MCF 10A (cell line): ENCODE measurements at regions not wholly inside any gene's neighbourhood (a gene's known extent, or its start where the extent isn't known, plus 50 kb on each side); places are given as distances from the start of the nearest gene placed in this dataset.

Experiments
- BruUV-seq: library from RNA; stranded (reverse); fragments of 400-500 nt; replicated peaks from 2 replicates; lab custom pipeline; 2021; lab: Mats Ljungman, UMichigan
- CTCF ChIA-PET: fragments of 300-600 bp; sonication (Branson Sonifier 250); formaldehyde crosslinking; extraction: SDS; loops from one replicate; lab custom pipeline; 2021; ENCODE audit warnings: antibody characterized with exemption, inconsistent platforms; lab: Yijun Ruan, JAX
- POLR2A ChIA-PET: fragments of 300-600, 350-650 bp; sonication (Branson Sonifier 250); formaldehyde crosslinking; extraction: SDS; loops from one replicate; lab custom pipeline; 2020; ENCODE audit warnings: antibody characterized with exemption, inconsistent platforms; lab: Yijun Ruan, JAX
- DNase-seq: peaks from one replicate; pipeline ENCODE4 v3.0.0-alpha.2; 2018; ENCODE audit not compliant: unreplicated experiment
- H3K27ac Mint-ChIP-seq: one replicate; pipeline ENCODE4 v1.8.0; 2022; ENCODE audit warnings: mild to moderate bottlenecking, low read depth, mixed read lengths; ENCODE audit not compliant: unreplicated experiment
- H3K27me3 Mint-ChIP-seq: one replicate; pipeline ENCODE4 v1.8.0; 2022; ENCODE audit warnings: mixed read lengths; ENCODE audit not compliant: insufficient read depth, unreplicated experiment
- H3K36me3 Mint-ChIP-seq: one replicate; pipeline ENCODE4 v1.8.0; 2022; ENCODE audit warnings: mild to moderate bottlenecking, moderate library complexity, mixed read lengths; ENCODE audit not compliant: insufficient read depth, unreplicated experiment
- H3K4me1 Mint-ChIP-seq: one replicate; pipeline ENCODE4 v1.8.0; 2022; ENCODE audit warnings: mixed read lengths; ENCODE audit not compliant: insufficient read depth, unreplicated experiment
- H3K4me3 Mint-ChIP-seq: one replicate; pipeline ENCODE4 v1.8.0; 2022; ENCODE audit warnings: mild to moderate bottlenecking, moderate library complexity, mixed read lengths; ENCODE audit not compliant: unreplicated experiment
- H3K9me3 Mint-ChIP-seq: one replicate; pipeline ENCODE4 v1.8.0; 2022; ENCODE audit warnings: mixed read lengths; ENCODE audit not compliant: unreplicated experiment
- CTCF ChIP-seq: fragments of 200-600 bp; IDR thresholded peaks from one replicate; pipeline ENCODE4 v1.8.0; 2022; ENCODE audit warnings: antibody characterized with exemption, mild to moderate bottlenecking; ENCODE audit not compliant: unreplicated experiment
- intact Hi-C: fragments of 100-400 bp; cut with micrococcal nuclease; formaldehyde crosslinking; loops from 2 replicates; pipeline ENCODE4 v1.14.1; 2022

- H3K27ac Mint-ChIP-seq: no peak overlapping the region
- no peak for TF ChIP-seq CTCF
- DNase-seq: no peak
- H3K36me3 Mint-ChIP-seq: no peaks in the 10 kb centered on the region
- ChIA-PET CTCF (interaction anchor here (0.6 to 0.7 kb wide), 2 partner anchors 183 to 450 kb away, joined by 3 read pairs; no protein-coding TSS in a partner anchor), POLR2A (no interaction called here)
- peaks cover 12% of the 10 kb centered on the region for H3K27me3 Mint-ChIP-seq
- H3K4me1 Mint-ChIP-seq: no peaks in the 10 kb centered on the region
- H3K4me3 Mint-ChIP-seq: no peak overlapping the region
- no peaks in the 10 kb centered on the region for H3K9me3 Mint-ChIP-seq
- intact Hi-C loops: loop anchor here (5.0 to 10.0 kb wide), 2 partner anchors 563 to 940 kb away; no protein-coding TSS in a partner anchor
- no TSS peak for BruUV-seq
These were observed 390.0 kb upstream of the SLC8A1 start for GRCh38 chr2:40841856-40842255.

- intact Hi-C loops: loop anchor here (5.0 to 10.0 kb wide), 2 partner anchors 560 to 938 kb away; no protein-coding TSS in a partner anchor
- no peaks in the 10 kb centered on the region for H3K9me3 Mint-ChIP-seq
- ChIA-PET POLR2A (interaction anchor here (0.6 kb wide), 1 partner anchor 711 kb away, joined by 3 read pairs; no protein-coding TSS in a partner anchor), CTCF (interaction anchor here (0.6 to 0.8 kb wide), 5 partner anchors 8 to 824 kb away, joined by 3 to 4 read pairs (median 3); no protein-coding TSS in a partner anchor)
- TF ChIP-seq CTCF: peak; percentile 22
- no peak overlapping the region for H3K27ac Mint-ChIP-seq
- H3K36me3 Mint-ChIP-seq: no peaks in the 10 kb centered on the region
- no TSS peak for BruUV-seq
- H3K4me3 Mint-ChIP-seq: no peak overlapping the region
- no peaks in the 10 kb centered on the region for H3K4me1 Mint-ChIP-seq
- no peaks in the 10 kb centered on the region for H3K27me3 Mint-ChIP-seq
- DNase-seq: peak; percentile 60
These were observed 392.7 kb upstream of the SLC8A1 start for GRCh38 chr2:40844353-40845277.

- no peak for TF ChIP-seq CTCF
- Mint-ChIP-seq H3K27ac (no peak overlapping the region), H3K4me3 (no peak overlapping the region), H3K9me3 (no peaks in the 10 kb centered on the region), H3K36me3 (no peaks in the 10 kb centered on the region), H3K4me1 (no peaks in the 10 kb centered on the region), H3K27me3 (peaks cover 19% of the 10 kb centered on the region)
- no peak for DNase-seq
- POLR2A ChIA-PET: interaction anchor here (0.7 kb wide), 1 partner anchor 11 kb away, joined by 3 read pairs; no protein-coding TSS in a partner anchor
- intact Hi-C loops: no loop called here
- CTCF ChIA-PET: interaction anchor here (0.6 kb wide), 1 partner anchor 294 kb away, joined by 5 read pairs; no protein-coding TSS in a partner anchor
- BruUV-seq: no TSS peak
These were observed 399.8 kb upstream of the SLC8A1 start for GRCh38 chr2:40851661-40852060.

DNA sequence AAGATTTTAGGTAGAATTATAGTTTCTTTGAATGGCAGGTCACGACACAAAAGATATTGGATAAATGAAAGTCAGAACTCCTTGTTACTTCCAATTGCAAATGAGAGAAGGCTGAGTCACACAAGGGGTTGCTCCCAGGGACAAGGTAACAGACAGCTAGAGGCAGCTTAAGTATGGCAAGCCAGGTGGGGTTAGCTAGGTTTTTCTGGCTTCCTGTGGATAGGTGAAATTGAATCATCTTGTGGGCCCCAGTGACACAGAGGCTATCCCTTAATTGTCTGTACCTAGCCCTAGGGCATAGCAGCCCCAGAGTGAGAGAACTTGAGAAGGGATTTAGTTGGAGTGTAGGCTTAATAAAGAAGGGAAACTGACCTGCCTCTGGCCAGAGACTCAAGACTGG is 407.7 kb upstream of the SLC8A1 start:
- POLR2A ChIA-PET: no interaction called here
- Mint-ChIP-seq H3K4me3 (no peak overlapping the region), H3K4me1 (no peaks in the 10 kb centered on the region), H3K27me3 (peaks cover 1% of the 10 kb centered on the region), H3K36me3 (no peaks in the 10 kb centered on the region), H3K9me3 (no peaks in the 10 kb centered on the region), H3K27ac (no peak overlapping the region)
- intact Hi-C loops: no loop called here
- TF ChIP-seq CTCF: no peak
- CTCF ChIA-PET: no interaction called here
- peak; percentile 14 for DNase-seq
- BruUV-seq: no TSS peak
